ENCODE measurements at regions not wholly inside any gene's neighbourhood (a gene's known extent, or its start where the extent isn't known, plus 50 kb on each side); places are given as distances from the start of the nearest gene placed in this dataset.
A peak's percentile ranks its signal among the peaks of the same experiment; 100 is the strongest.

DNA sequence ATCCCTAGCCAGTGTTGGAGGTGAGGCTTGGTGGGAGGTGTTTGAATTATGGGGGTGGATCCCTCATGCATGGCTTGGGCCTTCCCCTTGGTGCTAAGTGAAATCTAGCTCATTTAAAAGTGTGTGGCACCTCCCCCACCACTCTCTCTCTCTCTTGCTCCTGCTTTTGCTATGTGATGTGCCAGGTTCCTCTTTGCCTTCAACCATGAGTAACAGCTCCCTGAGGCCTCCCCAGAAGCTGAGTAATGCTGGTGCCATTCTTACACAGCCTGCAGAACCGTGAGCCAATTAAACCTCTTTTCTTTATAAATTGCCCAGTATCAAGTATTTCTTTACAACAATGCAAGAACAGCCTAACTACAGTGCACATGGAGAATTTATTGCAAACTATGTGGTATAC is 188.8 kb upstream of the POT1 start:
- no peak for ATAC-seq
- TF ChIP-seq ZNF565 (CRISPR knock-in tag; conservative IDR thresholded peaks at IDR 0.05; ENCODE audit: low read depth) (no peak), ARNTL (CRISPR knock-in tag; IDR thresholded peaks at IDR 0.05; ENCODE audit: borderline replicate concordance, low read depth) (no peak), SNAI2 (CRISPR knock-in tag; IDR thresholded peaks at IDR 0.05) (no peak), TOX (CRISPR knock-in tag; IDR thresholded peaks at IDR 0.05; ENCODE audit: borderline replicate concordance) (no peak), ISL1 (CRISPR knock-in tag; IDR thresholded peaks at IDR 0.05) (no peak), ESRRG (CRISPR knock-in tag; IDR thresholded peaks at IDR 0.05) (no peak), OSR1 (CRISPR knock-in tag; IDR thresholded peaks at IDR 0.05) (no peak), BACH2 (CRISPR knock-in tag; IDR thresholded peaks at IDR 0.05; ENCODE audit: borderline replicate concordance) (no peak), PPARA (CRISPR knock-in tag; IDR thresholded peaks at IDR 0.05; ENCODE audit: borderline replicate concordance) (no peak), ZNF70 (CRISPR knock-in tag; IDR thresholded peaks at IDR 0.05) (no peak), ZFP3 (CRISPR knock-in tag; IDR thresholded peaks at IDR 0.05) (no peak), ZNF8 (CRISPR knock-in tag; IDR thresholded peaks at IDR 0.05) (no peak)
- TF ChIP-seq, protein P1, sequence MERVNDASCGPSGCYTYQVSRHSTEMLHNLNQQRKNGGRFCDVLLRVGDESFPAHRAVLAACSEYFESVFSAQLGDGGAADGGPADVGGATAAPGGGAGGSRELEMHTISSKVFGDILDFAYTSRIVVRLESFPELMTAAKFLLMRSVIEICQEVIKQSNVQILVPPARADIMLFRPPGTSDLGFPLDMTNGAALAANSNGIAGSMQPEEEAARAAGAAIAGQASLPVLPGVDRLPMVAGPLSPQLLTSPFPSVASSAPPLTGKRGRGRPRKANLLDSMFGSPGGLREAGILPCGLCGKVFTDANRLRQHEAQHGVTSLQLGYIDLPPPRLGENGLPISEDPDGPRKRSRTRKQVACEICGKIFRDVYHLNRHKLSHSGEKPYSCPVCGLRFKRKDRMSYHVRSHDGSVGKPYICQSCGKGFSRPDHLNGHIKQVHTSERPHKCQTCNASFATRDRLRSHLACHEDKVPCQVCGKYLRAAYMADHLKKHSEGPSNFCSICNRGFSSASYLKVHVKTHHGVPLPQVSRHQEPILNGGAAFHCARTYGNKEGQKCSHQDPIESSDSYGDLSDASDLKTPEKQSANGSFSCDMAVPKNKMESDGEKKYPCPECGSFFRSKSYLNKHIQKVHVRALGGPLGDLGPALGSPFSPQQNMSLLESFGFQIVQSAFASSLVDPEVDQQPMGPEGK (CRISPR knock-in tag; IDR thresholded peaks at IDR 0.05; ENCODE audit: borderline replicate concordance) = no peak
- TF ChIP-seq, protein P2, sequence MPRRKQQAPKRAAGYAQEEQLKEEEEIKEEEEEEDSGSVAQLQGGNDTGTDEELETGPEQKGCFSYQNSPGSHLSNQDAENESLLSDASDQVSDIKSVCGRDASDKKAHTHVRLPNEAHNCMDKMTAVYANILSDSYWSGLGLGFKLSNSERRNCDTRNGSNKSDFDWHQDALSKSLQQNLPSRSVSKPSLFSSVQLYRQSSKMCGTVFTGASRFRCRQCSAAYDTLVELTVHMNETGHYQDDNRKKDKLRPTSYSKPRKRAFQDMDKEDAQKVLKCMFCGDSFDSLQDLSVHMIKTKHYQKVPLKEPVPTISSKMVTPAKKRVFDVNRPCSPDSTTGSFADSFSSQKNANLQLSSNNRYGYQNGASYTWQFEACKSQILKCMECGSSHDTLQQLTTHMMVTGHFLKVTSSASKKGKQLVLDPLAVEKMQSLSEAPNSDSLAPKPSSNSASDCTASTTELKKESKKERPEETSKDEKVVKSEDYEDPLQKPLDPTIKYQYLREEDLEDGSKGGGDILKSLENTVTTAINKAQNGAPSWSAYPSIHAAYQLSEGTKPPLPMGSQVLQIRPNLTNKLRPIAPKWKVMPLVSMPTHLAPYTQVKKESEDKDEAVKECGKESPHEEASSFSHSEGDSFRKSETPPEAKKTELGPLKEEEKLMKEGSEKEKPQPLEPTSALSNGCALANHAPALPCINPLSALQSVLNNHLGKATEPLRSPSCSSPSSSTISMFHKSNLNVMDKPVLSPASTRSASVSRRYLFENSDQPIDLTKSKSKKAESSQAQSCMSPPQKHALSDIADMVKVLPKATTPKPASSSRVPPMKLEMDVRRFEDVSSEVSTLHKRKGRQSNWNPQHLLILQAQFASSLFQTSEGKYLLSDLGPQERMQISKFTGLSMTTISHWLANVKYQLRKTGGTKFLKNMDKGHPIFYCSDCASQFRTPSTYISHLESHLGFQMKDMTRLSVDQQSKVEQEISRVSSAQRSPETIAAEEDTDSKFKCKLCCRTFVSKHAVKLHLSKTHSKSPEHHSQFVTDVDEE (CRISPR knock-in tag; IDR thresholded peaks at IDR 0.05) = no peak
- TF ChIP-seq, protein P3, sequence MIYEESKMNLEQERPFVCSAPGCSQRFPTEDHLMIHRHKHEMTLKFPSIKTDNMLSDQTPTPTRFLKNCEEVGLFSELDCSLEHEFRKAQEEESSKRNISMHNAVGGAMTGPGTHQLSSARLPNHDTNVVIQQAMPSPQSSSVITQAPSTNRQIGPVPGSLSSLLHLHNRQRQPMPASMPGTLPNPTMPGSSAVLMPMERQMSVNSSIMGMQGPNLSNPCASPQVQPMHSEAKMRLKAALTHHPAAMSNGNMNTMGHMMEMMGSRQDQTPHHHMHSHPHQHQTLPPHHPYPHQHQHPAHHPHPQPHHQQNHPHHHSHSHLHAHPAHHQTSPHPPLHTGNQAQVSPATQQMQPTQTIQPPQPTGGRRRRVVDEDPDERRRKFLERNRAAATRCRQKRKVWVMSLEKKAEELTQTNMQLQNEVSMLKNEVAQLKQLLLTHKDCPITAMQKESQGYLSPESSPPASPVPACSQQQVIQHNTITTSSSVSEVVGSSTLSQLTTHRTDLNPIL (CRISPR knock-in tag; IDR thresholded peaks at IDR 0.05; ENCODE audit: low read depth) = no peak
- TF ChIP-seq, protein P4, sequence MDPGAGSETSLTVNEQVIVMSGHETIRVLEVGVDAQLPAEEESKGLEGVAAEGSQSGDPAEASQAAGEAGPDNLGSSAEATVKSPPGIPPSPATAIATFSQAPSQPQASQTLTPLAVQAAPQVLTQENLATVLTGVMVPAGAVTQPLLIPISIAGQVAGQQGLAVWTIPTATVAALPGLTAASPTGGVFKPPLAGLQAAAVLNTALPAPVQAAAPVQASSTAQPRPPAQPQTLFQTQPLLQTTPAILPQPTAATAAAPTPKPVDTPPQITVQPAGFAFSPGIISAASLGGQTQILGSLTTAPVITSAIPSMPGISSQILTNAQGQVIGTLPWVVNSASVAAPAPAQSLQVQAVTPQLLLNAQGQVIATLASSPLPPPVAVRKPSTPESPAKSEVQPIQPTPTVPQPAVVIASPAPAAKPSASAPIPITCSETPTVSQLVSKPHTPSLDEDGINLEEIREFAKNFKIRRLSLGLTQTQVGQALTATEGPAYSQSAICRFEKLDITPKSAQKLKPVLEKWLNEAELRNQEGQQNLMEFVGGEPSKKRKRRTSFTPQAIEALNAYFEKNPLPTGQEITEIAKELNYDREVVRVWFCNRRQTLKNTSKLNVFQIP (CRISPR knock-in tag; IDR thresholded peaks at IDR 0.05; ENCODE audit: borderline replicate concordance, low read depth) = no peak

DNA sequence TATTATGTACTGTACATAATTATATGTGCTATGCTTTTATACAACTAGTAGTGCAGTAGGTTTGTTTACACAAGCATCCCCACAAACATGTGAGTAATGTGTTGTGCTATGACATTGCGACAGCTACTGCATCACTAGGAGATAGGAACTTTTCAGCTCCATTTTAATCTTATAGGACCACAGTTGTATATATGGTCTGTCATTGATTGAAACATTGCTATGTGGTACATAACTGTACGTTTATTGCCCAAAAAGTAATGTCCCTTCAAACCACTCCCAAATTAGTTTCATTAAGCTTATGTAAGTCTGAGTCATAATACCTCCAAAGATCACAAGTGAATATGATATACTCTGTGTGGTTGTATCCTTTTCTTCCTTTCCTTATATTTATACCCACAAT is 183.2 kb upstream of the POT1 start:
- TF ChIP-seq ZNF565 (CRISPR knock-in tag; conservative IDR thresholded peaks at IDR 0.05; ENCODE audit: low read depth) = no peak
- peak; percentile 58; the same call in 1 of the 2 replicates for TF ChIP-seq ZFP3 (CRISPR knock-in tag; IDR thresholded peaks at IDR 0.05)
- no peak for TF ChIP-seq TOX (CRISPR knock-in tag; IDR thresholded peaks at IDR 0.05; ENCODE audit: borderline replicate concordance)

DNA sequence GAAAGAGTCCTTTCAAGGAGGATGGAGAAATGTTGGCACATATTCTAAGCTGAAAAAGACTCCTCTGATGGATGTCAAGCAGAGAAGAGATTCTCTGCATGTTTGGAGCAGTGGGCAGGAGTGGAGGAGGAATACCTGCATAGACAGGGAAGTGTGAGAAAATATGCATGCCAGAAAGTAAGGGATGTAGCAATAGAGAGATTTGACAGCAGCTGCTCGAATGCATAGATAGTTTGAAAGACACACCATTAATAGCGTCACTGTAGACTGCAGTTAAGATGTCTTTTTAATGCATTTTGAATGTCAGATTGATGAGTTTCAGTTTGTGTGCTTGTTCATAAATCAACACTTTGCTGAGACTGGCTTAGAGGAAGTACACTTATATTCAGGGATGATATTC is 169.9 kb upstream of the POT1 start:
- TF ChIP-seq BACH2 (CRISPR knock-in tag; IDR thresholded peaks at IDR 0.05; ENCODE audit: borderline replicate concordance) (no peak), ISL1 (CRISPR knock-in tag; IDR thresholded peaks at IDR 0.05) (no peak), SNAI2 (CRISPR knock-in tag; IDR thresholded peaks at IDR 0.05) (no peak), TCF4 (CRISPR knock-in tag; IDR thresholded peaks at IDR 0.05; ENCODE audit: borderline replicate concordance) (no peak), CSDC2 (CRISPR knock-in tag; IDR thresholded peaks at IDR 0.05) (no peak), TOX (CRISPR knock-in tag; IDR thresholded peaks at IDR 0.05; ENCODE audit: borderline replicate concordance) (no peak)
- TF ChIP-seq, protein P5, sequence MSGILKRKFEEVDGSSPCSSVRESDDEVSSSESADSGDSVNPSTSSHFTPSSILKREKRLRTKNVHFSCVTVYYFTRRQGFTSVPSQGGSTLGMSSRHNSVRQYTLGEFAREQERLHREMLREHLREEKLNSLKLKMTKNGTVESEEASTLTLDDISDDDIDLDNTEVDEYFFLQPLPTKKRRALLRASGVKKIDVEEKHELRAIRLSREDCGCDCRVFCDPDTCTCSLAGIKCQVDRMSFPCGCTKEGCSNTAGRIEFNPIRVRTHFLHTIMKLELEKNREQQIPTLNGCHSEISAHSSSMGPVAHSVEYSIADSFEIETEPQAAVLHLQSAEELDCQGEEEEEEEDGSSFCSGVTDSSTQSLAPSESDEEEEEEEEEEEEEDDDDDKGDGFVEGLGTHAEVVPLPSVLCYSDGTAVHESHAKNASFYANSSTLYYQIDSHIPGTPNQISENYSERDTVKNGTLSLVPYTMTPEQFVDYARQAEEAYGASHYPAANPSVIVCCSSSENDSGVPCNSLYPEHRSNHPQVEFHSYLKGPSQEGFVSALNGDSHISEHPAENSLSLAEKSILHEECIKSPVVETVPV (CRISPR knock-in tag; IDR thresholded peaks at IDR 0.05) = no peak
- ATAC-seq = no peak

More for the DNA sequence above, 183.2 kb upstream of the POT1 start:
- ATAC-seq = no peak
